ENCODE measurements at regions not wholly inside any gene's neighbourhood (a gene's known extent, or its start where the extent isn't known, plus 50 kb on each side); places are given as distances from the start of the nearest gene placed in this dataset.

DNA sequence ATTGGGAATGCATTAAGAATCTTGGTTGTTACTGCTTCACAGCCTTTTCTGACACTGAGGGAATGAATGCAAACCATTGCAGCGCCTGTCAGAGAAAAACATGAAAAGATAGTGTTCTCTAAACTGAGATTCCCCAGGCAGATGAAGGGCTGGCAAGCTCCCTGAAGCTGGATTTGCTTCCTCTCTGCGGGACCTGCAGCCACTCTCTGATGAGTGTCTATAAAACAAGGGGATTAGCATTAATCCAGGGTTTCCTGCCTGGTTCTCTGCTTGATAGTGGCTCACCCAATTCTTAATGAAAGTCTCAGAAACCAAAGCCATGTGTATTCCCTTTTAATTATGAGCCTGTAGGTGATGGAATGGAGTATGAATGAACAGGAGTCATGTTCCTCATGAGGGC is 344.3 kb upstream of the UMPS start:
- Histone ChIP-seq H3K4me1 (peaks cover 0 to 9% (median 0%) of the 10 kb centered on the region in 4 donors), H3K9me3 (no peaks in the 10 kb centered on the region), H3K27ac (no peak overlapping the region), H3K36me3 (no peaks in the 10 kb centered on the region), H3K27me3 (no peaks in the 10 kb centered on the region), H3K4me3 (no peak overlapping the region)
- no peak for DNase-seq (ENCODE audit: low spot score in 2 of 2)
- WGBS, 2 donors = 82 to 84% methylated on average over 2 of the region's 2 CpGs
- TF ChIP-seq, protein P1, sequence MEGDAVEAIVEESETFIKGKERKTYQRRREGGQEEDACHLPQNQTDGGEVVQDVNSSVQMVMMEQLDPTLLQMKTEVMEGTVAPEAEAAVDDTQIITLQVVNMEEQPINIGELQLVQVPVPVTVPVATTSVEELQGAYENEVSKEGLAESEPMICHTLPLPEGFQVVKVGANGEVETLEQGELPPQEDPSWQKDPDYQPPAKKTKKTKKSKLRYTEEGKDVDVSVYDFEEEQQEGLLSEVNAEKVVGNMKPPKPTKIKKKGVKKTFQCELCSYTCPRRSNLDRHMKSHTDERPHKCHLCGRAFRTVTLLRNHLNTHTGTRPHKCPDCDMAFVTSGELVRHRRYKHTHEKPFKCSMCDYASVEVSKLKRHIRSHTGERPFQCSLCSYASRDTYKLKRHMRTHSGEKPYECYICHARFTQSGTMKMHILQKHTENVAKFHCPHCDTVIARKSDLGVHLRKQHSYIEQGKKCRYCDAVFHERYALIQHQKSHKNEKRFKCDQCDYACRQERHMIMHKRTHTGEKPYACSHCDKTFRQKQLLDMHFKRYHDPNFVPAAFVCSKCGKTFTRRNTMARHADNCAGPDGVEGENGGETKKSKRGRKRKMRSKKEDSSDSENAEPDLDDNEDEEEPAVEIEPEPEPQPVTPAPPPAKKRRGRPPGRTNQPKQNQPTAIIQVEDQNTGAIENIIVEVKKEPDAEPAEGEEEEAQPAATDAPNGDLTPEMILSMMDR (IDR thresholded peaks at IDR 0.05) = no peak
- TF ChIP-seq EP300 (IDR thresholded peaks at IDR 0.05) (no peak), POLR2A (IDR thresholded peaks at IDR 0.05) (no peak)

DNA sequence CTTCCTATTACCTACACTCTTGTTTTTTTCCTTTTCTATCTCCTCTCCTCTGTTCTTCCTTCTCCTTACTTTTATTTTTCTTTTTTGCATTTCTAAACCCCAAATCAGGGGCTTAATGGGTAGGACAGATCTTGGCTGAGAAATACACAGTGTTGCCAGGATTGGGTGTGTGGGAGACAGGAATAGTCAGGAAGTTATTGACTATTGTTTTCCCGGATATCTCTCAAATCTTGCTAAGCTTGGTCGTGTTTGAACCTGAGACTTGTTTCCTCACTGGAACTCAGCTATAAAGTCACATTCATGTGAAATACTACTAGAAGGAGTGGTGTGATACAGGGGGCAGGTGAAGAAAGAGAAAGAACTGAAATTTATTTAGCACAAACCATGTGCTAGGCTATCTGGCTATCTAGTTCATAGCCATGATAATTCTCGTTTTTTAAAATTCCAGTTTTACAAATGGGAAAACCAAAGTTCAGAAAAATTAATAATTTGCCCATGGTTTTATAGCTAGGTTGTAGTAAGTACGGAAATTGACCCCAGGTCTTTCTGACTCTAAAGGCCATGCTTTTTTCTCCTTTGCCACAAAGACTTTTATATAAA is 343.2 kb upstream of the UMPS start:
- H3K27ac ChIP-seq = no peak overlapping the region
- H3K4me1 ChIP-seq = peaks cover 0 to 9% (median 0%) of the 10 kb centered on the region in 4 donors
- TF ChIP-seq EP300 (IDR thresholded peaks at IDR 0.05) = no peak
- no peak for TF ChIP-seq POLR2A (IDR thresholded peaks at IDR 0.05)
- TF ChIP-seq, protein P1 (IDR thresholded peaks at IDR 0.05) = no peak
- no peaks in the 10 kb centered on the region for H3K36me3 ChIP-seq
- DNase-seq (ENCODE audit: low spot score in 2 of 2) = no peak
- H3K4me3 ChIP-seq = no peak overlapping the region
- no peaks in the 10 kb centered on the region for H3K9me3 ChIP-seq
- H3K27me3 ChIP-seq = no peaks in the 10 kb centered on the region
- WGBS, 2 donors = 42% methylated on average over 4 of the region's 4 CpGs

DNA sequence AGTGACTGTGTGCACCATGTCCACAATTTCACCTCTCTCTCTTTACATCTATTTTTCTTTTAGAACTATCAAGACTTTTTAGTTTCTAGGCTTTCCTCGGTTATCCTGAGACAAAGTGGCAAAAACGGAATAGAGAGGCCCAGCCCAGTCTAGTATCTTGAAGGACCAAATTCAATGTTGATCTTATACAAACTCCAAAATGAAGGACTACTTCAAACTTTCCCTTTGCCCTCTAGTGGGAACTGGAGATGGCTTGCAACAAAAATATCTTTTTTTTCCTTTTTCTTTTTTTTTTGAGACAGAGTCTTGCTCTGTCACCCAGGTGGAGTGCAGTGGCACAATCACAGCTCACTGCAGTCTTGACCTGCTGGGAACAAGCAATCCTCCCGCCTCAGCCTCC is 338.5 kb upstream of the UMPS start:
- Histone ChIP-seq H3K9me3 (no peaks in the 10 kb centered on the region), H3K4me3 (no peak overlapping the region), H3K27ac (no peak overlapping the region), H3K27me3 (no peaks in the 10 kb centered on the region), H3K4me1 (no peaks in the 10 kb centered on the region), H3K36me3 (no peaks in the 10 kb centered on the region)
- WGBS, 2 donors = 92 to 93% methylated on average over 3 of the region's 3 CpGs
- no peak for DNase-seq (ENCODE audit: low spot score in 2 of 2)
- TF ChIP-seq EP300 (IDR thresholded peaks at IDR 0.05) (no peak), POLR2A (IDR thresholded peaks at IDR 0.05) (no peak)
- TF ChIP-seq, protein P1 (IDR thresholded peaks at IDR 0.05) = no peak

DNA sequence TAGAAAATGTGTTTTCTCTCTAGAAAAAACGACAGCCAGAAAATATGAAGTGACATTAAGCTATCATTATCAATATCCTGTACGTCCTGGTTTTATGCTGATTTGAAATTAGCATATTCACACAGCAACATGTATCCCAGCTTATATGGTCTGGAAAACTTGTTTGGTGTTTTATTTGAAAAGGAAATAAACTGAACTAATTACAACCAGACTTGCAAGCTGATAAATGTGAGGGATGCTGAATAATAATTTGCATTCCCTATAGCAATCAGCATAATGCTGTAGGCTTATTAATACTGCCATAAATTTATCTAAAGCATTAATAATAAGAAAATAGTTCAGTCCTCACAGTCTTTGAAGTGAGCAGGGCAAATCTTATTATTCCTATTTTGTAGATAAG is 336.9 kb upstream of the UMPS start:
- Histone ChIP-seq H3K9me3 (no peaks in the 10 kb centered on the region), H3K4me3 (no peak overlapping the region), H3K4me1 (no peaks in the 10 kb centered on the region), H3K27me3 (no peaks in the 10 kb centered on the region), H3K27ac (no peak overlapping the region), H3K36me3 (no peaks in the 10 kb centered on the region)
- TF ChIP-seq EP300 (IDR thresholded peaks at IDR 0.05) (no peak), POLR2A (IDR thresholded peaks at IDR 0.05) (no peak)
- TF ChIP-seq, protein P1 (IDR thresholded peaks at IDR 0.05) = no peak
- WGBS, 2 donors = 35 to 36% methylated on average over 2 of the region's 2 CpGs
- DNase-seq (ENCODE audit: low spot score in 2 of 2) = no peak

DNA sequence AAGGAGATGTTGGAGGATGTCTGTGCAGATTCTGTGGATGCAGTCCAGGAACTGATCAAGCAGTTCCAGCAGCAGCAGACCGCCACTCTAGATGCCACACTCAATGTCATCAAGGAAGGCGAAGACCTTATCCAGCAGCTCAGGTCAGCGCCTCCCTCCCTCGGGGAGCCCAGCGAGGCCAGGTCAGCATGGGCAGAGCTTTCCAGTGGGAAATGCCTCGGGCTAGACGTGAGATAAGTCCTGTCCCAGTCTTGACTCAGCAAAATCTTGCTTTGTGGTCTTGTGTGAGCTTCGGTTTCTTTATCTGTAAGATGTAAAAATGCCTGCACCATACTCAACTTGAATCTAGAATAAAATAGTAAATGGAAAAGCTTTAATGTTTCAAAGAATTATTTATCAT is 335.1 kb upstream of the UMPS start:
- peaks cover 0 to 8% (median 0%) of the 10 kb centered on the region in 3 donors for H3K36me3 ChIP-seq
- no peaks in the 10 kb centered on the region for H3K4me1 ChIP-seq
- H3K9me3 ChIP-seq = no peaks in the 10 kb centered on the region
- WGBS, 2 donors = 84 to 89% methylated on average over 8 of the region's 8 CpGs
- TF ChIP-seq POLR2A (IDR thresholded peaks at IDR 0.05) (no peak), EP300 (IDR thresholded peaks at IDR 0.05) (no peak)
- TF ChIP-seq, protein P1 (IDR thresholded peaks at IDR 0.05) = no peak
- H3K27me3 ChIP-seq = no peaks in the 10 kb centered on the region
- H3K4me3 ChIP-seq = no peak overlapping the region
- H3K27ac ChIP-seq = no peak overlapping the region
- DNase-seq (ENCODE audit: low spot score in 2 of 2) = no peak
